ENCODE measurements at regions not wholly inside any gene's neighbourhood (a gene's known extent, or its start where the extent isn't known, plus 50 kb on each side); places are given as distances from the start of the nearest gene placed in this dataset.

- DNase-seq (ENCODE audit: low spot score) = no peak
- TF ChIP-seq POLR2A (IDR thresholded peaks at IDR 0.05) (no peak), POLR2AphosphoS5 (IDR thresholded peaks at IDR 0.05) (no peak), CTCF (IDR thresholded peaks at IDR 0.05) (no peak)
- intact Hi-C loops (cut with DNase I) = no loop called here
- 81% methylated on average over 6 of the region's 6 CpGs for WGBS
- no peaks in the 10 kb centered on the region for H3K36me3 ChIP-seq
- no peaks in the 10 kb centered on the region for H3K9me3 ChIP-seq
- no peaks in the 10 kb centered on the region for H3K27me3 ChIP-seq (replicated peaks; ENCODE audit: insufficient read depth)
- H3K4me1 ChIP-seq (replicated peaks) = no peaks in the 10 kb centered on the region
- no peak overlapping the region for H3K27ac ChIP-seq
- H3K4me3 ChIP-seq = no peak overlapping the region
Observed at GRCh38 chr4:34010751-34011519, 2233.4 kb downstream of the ARAP2 start.

GRCh38 chr4:34035225-34035624 is 2209.1 kb downstream of the ARAP2 start:
- no peaks in the 10 kb centered on the region for H3K4me1 ChIP-seq (replicated peaks)
- intact Hi-C loops (cut with DNase I) = no loop called here
- WGBS = 72% methylated on average over 1 of the region's 1 CpG
- no peak overlapping the region for H3K4me3 ChIP-seq
- no peak overlapping the region for H3K27ac ChIP-seq
- no peaks in the 10 kb centered on the region for H3K27me3 ChIP-seq (replicated peaks; ENCODE audit: insufficient read depth)
- DNase-seq (ENCODE audit: low spot score) = no peak
- H3K9me3 ChIP-seq = no peaks in the 10 kb centered on the region
- no peaks in the 10 kb centered on the region for H3K36me3 ChIP-seq
- TF ChIP-seq POLR2A (IDR thresholded peaks at IDR 0.05) (no peak), CTCF (IDR thresholded peaks at IDR 0.05) (no peak), POLR2AphosphoS5 (IDR thresholded peaks at IDR 0.05) (no peak)

GRCh38 chr4:34037280-34037679 is 2207.0 kb downstream of the ARAP2 start:
- TF ChIP-seq POLR2AphosphoS5 (IDR thresholded peaks at IDR 0.05) (no peak), CTCF (IDR thresholded peaks at IDR 0.05) (no peak), POLR2A (IDR thresholded peaks at IDR 0.05) (no peak)
- no peaks in the 10 kb centered on the region for H3K27me3 ChIP-seq (replicated peaks; ENCODE audit: insufficient read depth)
- H3K9me3 ChIP-seq = no peaks in the 10 kb centered on the region
- H3K4me3 ChIP-seq = no peak overlapping the region
- H3K4me1 ChIP-seq (replicated peaks) = no peaks in the 10 kb centered on the region
- no peak overlapping the region for H3K27ac ChIP-seq
- DNase-seq (ENCODE audit: low spot score) = no peak
- WGBS = 47% methylated on average over 1 of the region's 1 CpG
- no peaks in the 10 kb centered on the region for H3K36me3 ChIP-seq
- intact Hi-C loops (cut with DNase I) = no loop called here

- 96% methylated on average over 14 of the region's 14 CpGs for WGBS
- Histone ChIP-seq H3K4me1 (replicated peaks) (no peaks in the 10 kb centered on the region), H3K27me3 (replicated peaks; ENCODE audit: insufficient read depth) (no peaks in the 10 kb centered on the region), H3K36me3 (no peaks in the 10 kb centered on the region), H3K27ac (no peak overlapping the region), H3K9me3 (no peaks in the 10 kb centered on the region), H3K4me3 (no peak overlapping the region)
- DNase-seq (ENCODE audit: low spot score) = no peak
- no peak for TF ChIP-seq POLR2AphosphoS5 (IDR thresholded peaks at IDR 0.05)
- TF ChIP-seq CTCF (IDR thresholded peaks at IDR 0.05) = no peak
- TF ChIP-seq POLR2A (IDR thresholded peaks at IDR 0.05) = no peak
- intact Hi-C loops (cut with DNase I) = no loop called here
Observed at GRCh38 chr4:34039766-34040165, 2204.5 kb downstream of the ARAP2 start.

GRCh38 chr4:34043131-34043530 is 2201.2 kb downstream of the ARAP2 start:
- no peak for DNase-seq (ENCODE audit: low spot score)
- no peak overlapping the region for H3K27ac ChIP-seq
- no peak for TF ChIP-seq POLR2AphosphoS5 (IDR thresholded peaks at IDR 0.05)
- no peak for TF ChIP-seq CTCF (IDR thresholded peaks at IDR 0.05)
- TF ChIP-seq POLR2A (IDR thresholded peaks at IDR 0.05) = no peak
- H3K4me1 ChIP-seq (replicated peaks) = no peaks in the 10 kb centered on the region
- intact Hi-C loops (cut with DNase I) = no loop called here
- no peaks in the 10 kb centered on the region for H3K9me3 ChIP-seq
- no peaks in the 10 kb centered on the region for H3K36me3 ChIP-seq
- no peaks in the 10 kb centered on the region for H3K27me3 ChIP-seq (replicated peaks; ENCODE audit: insufficient read depth)
- 93% methylated on average over 1 of the region's 1 CpG for WGBS
- no peak overlapping the region for H3K4me3 ChIP-seq
